GM12878 (cell line): ENCODE measurements at regions not wholly inside any gene's neighbourhood (a gene's known extent, or its start where the extent isn't known, plus 50 kb on each side); places are given as distances from the start of the nearest gene placed in this dataset.

Source experiments
- ATAC-seq: fragments of 200-7000 bp; cut with Tn5 transposase; 3 replicates; pipeline ENCODE4 v1.9.1; 2020; ENCODE audit warnings: mild to moderate bottlenecking, moderate library complexity
- BruUV-seq: library from RNA; stranded (reverse); fragments of 400-500 nt; replicated peaks from 2 replicates; lab custom pipeline; 2021; lab: Mats Ljungman, UMichigan
- CTCF ChIA-PET: fragments of 300-600 bp; sonication (Branson Sonifier 250); formaldehyde crosslinking; extraction: SDS; loops from one replicate; lab custom pipeline; 2021; ENCODE audit warnings: inconsistent platforms; lab: Yijun Ruan, JAX
- POLR2A ChIA-PET: fragments of 350-600 bp; formaldehyde crosslinking; extraction: SDS; loops from one replicate; lab custom pipeline; 2021; ENCODE audit warnings: inconsistent platforms; lab: Charles Lee
- RAD21 ChIA-PET: fragments of 300-600 bp; sonication (Branson Sonifier 250); formaldehyde crosslinking; loops from one replicate; lab custom pipeline; 2023; ENCODE audit warnings: antibody characterized with exemption; ENCODE audit not compliant: unreplicated experiment; lab: Charles Lee
- SMC1A ChIA-PET: fragments of 300-600 bp; sonication (Branson Sonifier 250); formaldehyde crosslinking; loops from one replicate; lab custom pipeline; 2023; ENCODE audit not compliant: unreplicated experiment, uncharacterized antibody; lab: Charles Lee
- DNase-seq: peaks from one replicate; pipeline ENCODE4 v3.0.0-alpha.2; 2011; ENCODE audit warnings: low read depth, low spot score
- FAIRE-seq: peaks from 3 replicates; lab custom pipeline; 2011; peaks lifted over from hg19 to GRCh38; lab: Jason Lieb, UNC
- H2AFZ ChIP-seq: 2 replicates; pipeline ENCODE4 v1.6.0; 2011; ENCODE audit warnings: low read depth, low read length, control low read depth; ENCODE audit not compliant: control insufficient read depth
- H3K27ac ChIP-seq: 2 replicates; pipeline ENCODE4 v1.5.1; 2011; ENCODE audit warnings: control low read depth; ENCODE audit not compliant: control insufficient read depth, insufficient read depth
- H3K27me3 ChIP-seq, 2 experiments: replicated peaks in 1 of 2; 2 replicates each; pipeline versions ENCODE4 v1.6.0 to v1.6.1; 2011; ENCODE audit warnings: low read length in 1 of 2; ENCODE audit not compliant: control insufficient read depth in 2 of 2, insufficient read depth in 2 of 2
- H3K36me3 ChIP-seq, 2 experiments: 2 replicates each; pipeline ENCODE4 v1.5.1; 2011; ENCODE audit warnings: low read length in 1 of 2; ENCODE audit not compliant: control insufficient read depth in 2 of 2, insufficient read depth in 2 of 2
- H3K4me1 ChIP-seq: 2 replicates; pipeline ENCODE4 v1.6.1; 2011; ENCODE audit warnings: mild to moderate bottlenecking, low read length, moderate library complexity, mixed read lengths; ENCODE audit not compliant: control insufficient read depth, insufficient read depth
- H3K4me2 ChIP-seq: 2 replicates; pipeline ENCODE4 v1.6.0; 2011; ENCODE audit warnings: control low read depth; ENCODE audit not compliant: control insufficient read depth, insufficient read depth
- H3K4me3 ChIP-seq: fragments of 200-600 bp; sonication (generic); 2 replicates; pipeline ENCODE4 v1.5.1; 2016
- H3K79me2 ChIP-seq: 2 replicates; pipeline ENCODE4 v1.6.0; 2011; ENCODE audit warnings: low read length; ENCODE audit not compliant: control insufficient read depth, insufficient read depth
- H3K9ac ChIP-seq: 2 replicates; pipeline ENCODE4 v1.8.0; 2011; ENCODE audit warnings: low read length, control low read depth, mixed read lengths; ENCODE audit not compliant: control insufficient read depth, insufficient read depth
- H3K9me3 ChIP-seq: replicated peaks from 3 replicates; pipeline ENCODE4 v1.5.1; 2011; ENCODE audit warnings: mild to moderate bottlenecking, low read length; ENCODE audit not compliant: control insufficient read depth, insufficient read depth
- H4K20me1 ChIP-seq: 2 replicates; pipeline ENCODE4 v1.6.0; 2011; ENCODE audit not compliant: control insufficient read depth, insufficient read depth
- BCLAF1 ChIP-seq: fragments of 450-650 bp; IDR thresholded peaks from 2 replicates; pipeline ENCODE4 v1.6.1; 2017; ENCODE audit warnings: antibody characterized with exemption, mild to moderate bottlenecking, moderate library complexity
- HDAC2 ChIP-seq: fragments of 200-600 bp; sonication (generic); IDR thresholded peaks from 2 replicates; pipeline ENCODE4 v1.6.1; 2017
- IKZF2 ChIP-seq, 2 experiments: fragments of 450-650 bp; IDR thresholded peaks; 2 replicates each; pipeline ENCODE4 v1.6.1; 2017; ENCODE audit warnings: mild to moderate bottlenecking in 2 of 2, moderate library complexity in 2 of 2
- SMARCA5 ChIP-seq: fragments of 450-650 bp; IDR thresholded peaks from 2 replicates; pipeline ENCODE4 v1.6.1; 2017; ENCODE audit warnings: mild to moderate bottlenecking
- TBL1XR1 ChIP-seq: IDR thresholded peaks from 2 replicates; pipeline ENCODE4 v1.6.1; 2012; ENCODE audit warnings: low read depth, low read length, improper control_type of control experiment
- TCF3 ChIP-seq: IDR thresholded peaks from 2 replicates; pipeline ENCODE4 v1.6.1; 2012; ENCODE audit warnings: low read depth, mild to moderate bottlenecking, low read length, borderline replicate concordance; ENCODE audit not compliant: insufficient read depth
- in situ Hi-C: fragments of 300-500 bp; cut with MboI; formaldehyde crosslinking; loops from 9 replicates; pipeline ENCODE4 v1.14.3; 2018; ENCODE audit warnings: mixed read lengths
- intact Hi-C: fragments of 100-400 bp; cut with micrococcal nuclease; formaldehyde crosslinking; loops from one replicate; pipeline ENCODE4 v1.14.2; 2022; ENCODE audit not compliant: unreplicated experiment
- TF ChIP-seq, protein P1 (sequence below): fragments of 450-650 bp; IDR thresholded peaks from 2 replicates; pipeline ENCODE4 v1.6.1; 2017; ENCODE audit warnings: borderline replicate concordance

GRCh38 chr20:60903325-60903971, 348.6 kb upstream of the CDH4 start (continued):
- TF ChIP-seq BCLAF1 = no peak

GRCh38 chr20:60904730-60905129, 347.3 kb upstream of the CDH4 start:
- TF ChIP-seq TBL1XR1 (no peak), TCF3 (no peak), HDAC2 (no peak), SMARCA5 (no peak), IKZF2 (IDR thresholded peaks at IDR 0.05) (no peak)
- TF ChIP-seq, protein P1, sequence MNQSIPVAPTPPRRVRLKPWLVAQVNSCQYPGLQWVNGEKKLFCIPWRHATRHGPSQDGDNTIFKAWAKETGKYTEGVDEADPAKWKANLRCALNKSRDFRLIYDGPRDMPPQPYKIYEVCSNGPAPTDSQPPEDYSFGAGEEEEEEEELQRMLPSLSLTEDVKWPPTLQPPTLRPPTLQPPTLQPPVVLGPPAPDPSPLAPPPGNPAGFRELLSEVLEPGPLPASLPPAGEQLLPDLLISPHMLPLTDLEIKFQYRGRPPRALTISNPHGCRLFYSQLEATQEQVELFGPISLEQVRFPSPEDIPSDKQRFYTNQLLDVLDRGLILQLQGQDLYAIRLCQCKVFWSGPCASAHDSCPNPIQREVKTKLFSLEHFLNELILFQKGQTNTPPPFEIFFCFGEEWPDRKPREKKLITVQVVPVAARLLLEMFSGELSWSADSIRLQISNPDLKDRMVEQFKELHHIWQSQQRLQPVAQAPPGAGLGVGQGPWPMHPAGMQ = no peak
- in situ Hi-C loops = no loop called here
- H3K79me2 ChIP-seq = no peaks in the 10 kb centered on the region
- no peak overlapping the region for H3K4me3 ChIP-seq
- H3K27me3 ChIP-seq = no peaks in the 10 kb centered on the region
- H4K20me1 ChIP-seq = no peaks in the 10 kb centered on the region
- FAIRE-seq (no peak), ATAC-seq (no peak), DNase-seq (no peak)
- no TSS peak for BruUV-seq
- CTCF ChIA-PET = no interaction called here
- no peaks in the 10 kb centered on the region for H3K36me3 ChIP-seq
- RAD21 ChIA-PET = no interaction called here
- H2AFZ ChIP-seq = no peak overlapping the region
- intact Hi-C loops = no loop called here
- POLR2A ChIA-PET = no interaction called here
- H3K27ac ChIP-seq = no peak overlapping the region
- SMC1A ChIA-PET = no interaction called here
- no peak overlapping the region for H3K9ac ChIP-seq
- no peaks in the 10 kb centered on the region for H3K4me1 ChIP-seq
- no peak overlapping the region for H3K4me2 ChIP-seq
- no peaks in the 10 kb centered on the region; the same call in 2 of the 3 replicates for H3K9me3 ChIP-seq
